Activated CD4-positive, alpha-beta T cell treated with anti-CD3 and anti-CD28 coated beads, Interleukin-2, amount 50 U/mL, for 48 hours (primary cell): ENCODE measurements at regions not wholly inside any gene's neighbourhood (a gene's known extent, or its start where the extent isn't known, plus 50 kb on each side); places are given as distances from the start of the nearest gene placed in this dataset.

Experiments
- DNase-seq, 2 experiments: peaks; one replicate each; pipeline ENCODE4 v3.0.0-alpha.2; 2020

DNA sequence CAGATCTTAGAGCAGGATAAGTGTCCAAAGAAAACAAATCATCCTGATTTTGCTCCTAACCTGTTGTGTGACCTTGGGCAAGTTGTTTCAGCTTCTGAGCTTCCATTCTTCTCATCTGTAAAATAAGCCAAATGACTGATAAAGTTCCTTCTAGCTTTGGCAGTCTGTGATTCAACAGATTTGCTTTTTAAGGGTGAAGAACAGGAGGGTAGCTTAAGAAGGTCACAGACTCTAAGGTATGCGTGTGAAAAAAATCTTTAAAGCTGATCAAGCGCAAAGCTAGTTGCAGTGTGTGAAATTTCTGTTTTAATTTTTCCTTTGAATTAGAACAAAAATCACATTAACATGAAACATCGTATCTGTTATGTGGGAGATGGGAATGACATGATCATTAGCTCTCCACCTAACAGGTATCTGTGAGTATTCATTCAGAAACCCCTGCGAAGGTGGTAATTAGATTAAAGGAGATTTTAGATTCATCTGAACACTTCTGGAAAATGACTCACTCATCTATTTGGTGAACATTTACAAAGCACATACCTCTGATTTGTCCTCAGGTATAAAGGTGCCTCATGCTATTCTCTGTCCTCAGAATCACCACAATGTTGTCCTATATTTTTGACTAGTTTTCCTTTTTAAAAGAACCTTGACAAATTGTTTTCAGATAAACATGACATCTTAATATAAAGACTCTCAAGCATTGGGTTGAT lies 131.9 kb upstream of the CPM start:
- no peak for DNase-seq

DNA sequence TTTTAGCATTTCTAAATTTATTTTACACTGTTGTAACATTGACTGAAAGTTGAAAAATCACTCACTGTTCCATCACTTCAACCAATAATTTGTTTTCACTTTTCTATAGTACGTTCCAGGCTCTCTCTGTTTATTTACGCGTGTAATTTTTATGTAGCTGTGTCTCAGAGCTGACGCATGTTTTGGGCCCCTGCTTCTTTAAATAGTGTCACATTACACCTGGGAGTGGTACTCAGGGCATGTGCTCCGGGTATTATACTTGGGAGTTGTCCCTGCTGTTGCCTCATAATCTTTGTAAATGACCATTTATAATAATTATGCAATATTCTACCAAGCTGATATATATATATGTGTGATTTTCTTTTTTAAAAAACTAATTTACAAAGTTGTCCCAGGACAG lies 132.8 kb upstream of the CPM start:
- no peak for DNase-seq

DNA sequence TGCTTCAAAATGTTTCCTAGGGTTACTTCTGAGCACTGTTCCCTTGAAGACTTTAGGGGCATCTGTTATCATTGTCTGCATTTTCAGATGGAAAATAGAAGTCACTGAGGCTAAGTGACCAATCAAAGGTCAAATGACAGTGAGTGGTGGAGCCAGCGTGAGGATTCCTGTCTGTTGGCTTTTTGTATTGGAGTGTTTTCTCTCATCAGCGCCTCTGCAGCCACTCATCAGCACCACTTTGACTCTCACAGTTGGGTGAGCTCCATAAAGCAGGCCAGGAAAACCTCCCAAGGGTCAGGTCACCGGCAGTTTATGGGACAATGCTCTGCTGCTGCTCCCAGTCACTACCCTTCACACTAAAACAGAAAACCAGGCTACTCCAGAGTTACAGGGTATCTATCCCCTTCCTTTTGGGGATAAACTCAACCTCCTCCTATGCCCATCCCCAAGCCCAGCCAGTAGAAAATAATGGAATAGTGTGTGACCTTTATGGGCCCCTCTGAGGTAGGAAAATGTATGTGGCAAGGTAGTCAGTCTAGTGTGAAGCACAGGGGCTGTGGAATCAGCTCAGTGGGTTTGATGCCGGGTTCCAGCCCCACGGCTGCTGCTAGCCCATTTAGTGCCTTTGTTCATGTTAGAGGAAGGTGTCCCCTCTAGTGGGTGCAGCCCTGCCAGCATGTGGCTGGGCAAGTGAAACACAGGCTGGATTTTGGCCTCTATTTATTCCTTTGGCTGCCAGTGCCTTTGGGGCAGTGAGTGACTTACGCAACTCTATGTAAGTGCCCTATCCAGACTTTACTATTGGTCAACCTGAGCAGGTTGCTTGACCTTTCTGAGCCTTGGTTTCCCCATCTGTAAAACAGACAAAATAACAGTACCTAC lies 133.8 kb upstream of the CPM start:
- no peak for DNase-seq

DNA sequence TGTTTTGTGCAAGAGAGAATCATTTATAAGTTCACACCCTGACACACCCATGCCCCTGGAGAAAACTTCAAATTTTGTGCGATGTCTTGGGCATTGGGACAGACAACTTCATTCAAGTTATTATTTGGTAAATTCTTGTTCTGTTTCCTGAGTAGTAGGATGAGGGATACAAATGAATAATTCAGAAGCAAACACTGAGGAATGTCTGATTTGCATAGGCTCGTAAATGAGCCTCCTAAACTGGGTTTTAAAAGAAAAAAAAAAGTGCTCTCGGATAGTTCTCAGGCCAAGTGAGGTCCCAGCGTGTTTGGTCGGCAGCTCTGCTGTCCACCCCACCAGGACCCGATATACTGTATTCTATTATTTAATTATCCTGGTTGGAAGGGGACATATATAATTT lies 134.7 kb upstream of the CPM start:
- DNase-seq, result no peak

DNA sequence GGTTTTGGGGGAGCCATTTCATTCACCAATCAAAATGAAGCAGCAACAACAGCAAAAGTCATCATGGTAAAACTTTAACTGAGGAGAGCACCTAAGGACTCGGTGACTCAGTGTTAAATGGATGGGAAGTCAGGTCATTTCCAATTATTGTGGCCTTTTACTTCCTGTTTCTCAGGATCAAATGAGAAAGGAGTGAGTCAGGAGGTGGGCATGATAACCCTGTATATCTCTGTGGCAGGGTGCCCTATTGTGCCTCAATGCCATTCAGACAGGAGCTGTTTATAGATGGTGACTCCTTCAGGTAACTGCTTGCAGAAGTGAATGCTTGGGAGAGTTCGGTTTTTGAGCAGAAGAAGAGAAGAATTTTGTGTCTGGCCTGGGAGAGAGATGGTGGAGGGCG lies 135.5 kb upstream of the CPM start:
- DNase-seq, result no peak

DNA sequence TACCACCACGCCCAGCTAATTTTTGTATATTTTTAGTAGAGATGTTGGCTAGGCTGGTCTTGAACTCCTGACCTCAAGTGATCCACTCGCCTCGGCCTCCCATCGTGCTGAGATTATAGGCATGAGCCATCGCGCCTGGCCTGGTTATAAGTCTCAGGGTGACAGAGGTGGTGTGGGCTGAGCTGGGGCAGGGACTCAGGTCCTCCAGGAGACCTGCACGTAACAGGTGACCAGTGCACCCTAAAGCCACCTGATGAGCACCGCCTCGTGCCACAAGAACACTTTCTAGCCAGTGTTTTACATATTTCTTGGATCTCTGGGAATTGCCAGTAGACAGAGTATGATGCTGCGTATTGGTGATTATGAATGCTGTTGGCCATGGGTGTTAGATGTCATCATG lies 136.5 kb upstream of the CPM start:
- no peak for DNase-seq

DNA sequence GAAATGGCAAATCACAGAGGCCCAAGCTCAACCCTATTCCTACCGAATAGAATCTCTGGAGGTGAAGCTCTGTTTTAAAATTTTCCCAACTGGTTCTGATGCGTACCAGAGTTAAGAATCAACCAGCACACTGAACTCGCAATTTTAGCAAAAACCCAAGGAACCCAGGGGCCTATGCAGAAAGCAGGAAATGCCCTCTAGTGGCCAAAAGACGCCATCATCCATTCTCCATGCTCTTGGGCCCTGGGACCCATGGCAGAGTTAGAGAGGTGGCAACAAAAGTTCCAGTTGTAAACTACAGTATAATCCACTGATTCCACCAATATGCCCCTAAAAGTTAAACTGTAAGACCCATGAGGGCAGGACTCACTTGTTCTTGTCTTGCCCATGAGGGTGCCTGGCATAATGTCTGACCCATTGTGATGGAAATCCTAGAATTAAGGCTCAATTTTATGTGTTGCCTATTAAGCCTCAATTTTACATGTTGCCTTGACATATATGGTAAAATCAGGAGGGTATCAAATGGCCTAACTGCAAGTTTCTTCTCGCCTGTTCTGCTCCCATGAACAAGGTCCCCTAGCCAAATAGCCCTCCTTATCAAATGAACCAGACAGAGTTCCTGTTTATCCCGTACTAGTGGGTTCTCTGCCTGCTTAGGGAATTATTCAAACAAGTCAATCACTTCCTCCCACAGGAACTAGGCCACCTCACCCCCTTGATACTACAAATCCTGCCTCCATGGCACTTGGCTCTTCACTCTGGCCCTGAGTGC lies 137.5 kb upstream of the CPM start:
- DNase-seq, result peak; percentile 69 to 78

DNA sequence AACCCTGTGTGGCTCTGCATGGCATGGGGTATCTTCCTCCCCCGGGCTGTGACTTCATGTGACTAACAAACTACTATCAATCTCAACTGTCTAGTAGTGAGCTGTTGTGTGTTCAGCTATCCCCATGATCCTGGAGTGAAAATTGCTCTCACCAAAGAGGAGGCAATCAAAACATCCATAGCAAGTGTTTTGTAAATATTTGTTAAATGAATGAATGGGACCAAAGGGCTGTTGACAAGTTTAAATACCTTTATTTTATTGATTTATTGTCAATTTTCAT lies 138.1 kb upstream of the CPM start:
- no peak for DNase-seq

DNA sequence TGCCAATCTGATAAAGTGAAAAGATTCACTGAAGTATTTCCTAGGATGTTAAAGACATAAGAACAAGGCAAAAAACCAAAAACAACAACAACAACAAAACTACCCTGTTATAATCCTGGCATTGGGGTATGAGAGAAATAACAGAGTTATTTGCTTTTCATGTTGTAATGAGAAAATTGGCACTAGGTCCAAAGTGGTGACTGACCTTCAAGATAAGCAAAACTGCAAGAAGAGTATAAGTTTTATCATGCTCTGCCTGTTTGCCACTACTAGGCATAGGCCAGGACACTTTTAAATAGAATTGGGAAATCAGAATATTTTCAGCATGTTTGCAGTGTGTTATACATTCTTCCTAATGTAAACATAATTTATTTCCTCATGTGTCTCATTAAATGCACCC lies 140.1 kb upstream of the CPM start:
- no peak for DNase-seq

DNA sequence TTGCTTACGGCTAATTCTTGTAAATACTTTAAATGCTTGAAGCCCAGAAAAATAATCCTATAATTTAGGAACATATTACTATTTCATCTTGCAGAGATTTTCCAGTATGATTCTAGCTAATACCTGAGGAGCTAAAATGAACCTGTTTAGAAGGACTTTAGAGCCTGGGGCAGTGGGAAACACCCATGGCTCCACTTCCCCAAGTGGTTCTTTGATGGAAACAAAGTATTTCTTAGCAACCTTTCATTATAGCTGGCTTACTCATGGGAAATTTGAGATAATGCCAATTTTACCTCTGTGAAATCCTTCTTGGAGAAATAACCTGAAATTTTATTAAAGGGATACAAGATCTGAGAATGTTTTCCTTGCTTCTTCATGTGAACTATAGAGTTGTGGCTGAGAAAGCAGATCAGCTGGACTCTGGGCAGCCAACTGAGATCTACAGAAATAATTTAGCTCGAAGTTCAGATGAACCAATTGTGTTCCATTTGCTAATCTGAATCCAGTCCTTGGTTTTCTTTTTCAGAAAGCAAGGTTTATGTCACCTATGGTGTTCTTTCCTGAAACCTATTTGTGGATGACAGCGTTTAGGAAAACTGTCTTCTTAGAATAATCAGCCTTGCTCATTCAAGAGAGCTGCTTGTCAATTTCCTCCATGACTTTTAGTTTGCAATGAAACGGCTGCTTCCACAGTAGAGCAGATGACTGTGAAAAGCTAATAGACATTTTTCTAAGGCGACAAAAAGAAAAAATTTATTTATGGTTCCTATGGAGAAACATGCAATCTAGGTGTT lies 141.8 kb upstream of the CPM start:
- no peak for DNase-seq

DNA sequence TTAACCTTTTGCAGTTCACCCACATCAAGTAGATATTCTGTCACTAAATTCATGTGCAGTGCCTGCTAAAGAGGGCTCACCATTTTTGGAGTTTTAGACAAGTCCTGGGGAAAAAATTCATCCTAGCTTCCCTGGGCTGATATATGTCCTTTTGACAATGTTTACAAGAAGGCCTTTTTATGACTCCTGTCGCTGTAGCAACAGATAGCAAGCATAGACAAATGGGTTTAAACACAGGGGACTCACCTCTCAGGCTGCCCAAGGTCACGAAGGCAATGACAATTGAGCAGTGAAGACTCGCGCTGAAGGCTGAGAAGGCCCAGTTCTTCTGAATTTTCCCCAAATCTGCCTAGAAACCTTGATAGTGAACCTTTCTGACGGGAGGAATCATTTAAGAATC lies 150.7 kb upstream of the CPM start:
- DNase-seq, result no peak

DNA sequence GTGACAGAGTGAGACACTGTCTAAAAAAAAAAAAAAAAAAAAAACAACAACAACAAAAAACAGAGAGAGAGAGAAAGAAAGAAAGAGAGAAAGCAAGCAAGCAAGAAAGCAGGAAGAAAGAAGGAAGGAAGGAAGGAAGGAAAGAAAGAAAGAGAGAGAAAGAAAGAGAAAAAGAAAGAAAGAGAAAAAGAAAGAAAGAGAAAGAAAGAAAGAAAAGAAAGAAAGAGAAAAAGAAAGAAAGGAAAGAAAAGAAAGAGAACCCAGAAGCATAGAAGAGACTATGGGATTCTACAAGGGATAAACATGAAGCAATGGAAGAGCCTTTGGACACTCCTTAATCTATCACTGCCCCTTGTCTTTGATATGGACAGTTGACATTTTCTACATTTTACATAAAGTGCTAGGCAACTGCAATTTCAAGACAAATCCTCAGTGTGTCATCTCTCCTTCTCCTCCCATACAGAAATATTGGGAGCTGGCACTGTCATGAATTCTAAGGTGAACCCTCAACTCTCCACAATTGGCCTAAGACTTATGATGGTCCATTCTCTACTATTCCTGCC lies 151.9 kb upstream of the CPM start:
- no peak for DNase-seq

DNA sequence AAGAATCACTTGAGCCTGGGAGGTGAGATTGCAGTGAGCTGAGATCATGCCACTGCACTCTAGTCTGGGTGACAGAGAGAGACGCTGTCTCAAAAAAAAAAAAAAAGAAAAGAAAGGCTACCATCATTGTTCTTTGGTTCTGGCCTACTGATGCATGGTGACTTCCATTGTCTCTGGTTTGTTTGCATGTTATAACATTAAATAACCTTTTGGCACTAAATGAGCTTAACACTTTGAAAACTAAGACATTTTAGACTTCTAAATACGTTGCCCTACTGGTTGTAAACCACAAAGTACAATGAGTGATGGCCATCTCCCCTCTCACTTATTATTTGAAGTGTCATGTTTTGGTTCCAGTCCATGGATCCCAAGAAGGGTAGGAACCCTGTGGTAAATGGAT lies 152.9 kb upstream of the CPM start:
- DNase-seq, result no peak

DNA sequence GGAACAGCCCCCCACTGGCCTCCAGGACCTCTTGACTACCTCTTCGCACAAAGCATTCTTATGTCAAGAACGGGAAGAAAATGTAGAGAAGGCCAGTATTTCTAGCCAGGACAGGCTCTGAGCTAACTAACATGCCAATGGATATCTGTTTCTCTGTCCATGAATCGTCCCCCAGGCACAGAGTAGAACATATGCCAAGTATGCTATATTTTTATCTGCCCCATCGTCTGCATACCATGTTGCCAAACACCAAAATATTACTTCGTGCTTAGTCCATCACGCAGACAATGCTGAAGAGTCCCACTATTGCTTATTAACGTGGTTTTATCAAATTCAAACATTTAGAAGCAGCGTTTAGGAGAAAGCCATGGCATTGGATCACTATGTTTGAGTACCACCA lies 151.4 kb upstream of the CPSF6 start:
- DNase-seq, result no peak

DNA sequence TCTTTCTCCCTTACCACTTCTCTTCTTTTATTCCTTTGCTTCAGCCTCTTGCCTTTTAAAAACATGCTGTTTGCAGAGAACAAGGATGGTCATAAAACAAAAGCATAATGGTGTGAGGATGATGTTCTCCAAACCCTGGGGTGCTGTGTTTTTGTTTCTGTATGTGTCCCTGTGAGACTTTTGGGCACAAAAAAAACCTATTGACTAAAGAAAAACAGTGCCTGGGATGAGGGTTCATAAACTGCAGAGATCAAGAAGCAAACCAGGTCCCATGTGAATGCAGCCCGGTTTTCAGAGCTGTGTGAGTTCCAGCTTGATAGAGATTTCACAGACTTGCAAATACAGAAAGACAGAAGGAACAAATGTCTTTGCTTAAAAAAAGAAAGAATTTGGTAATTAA lies 148.6 kb upstream of the CPSF6 start:
- DNase-seq, result no peak

DNA sequence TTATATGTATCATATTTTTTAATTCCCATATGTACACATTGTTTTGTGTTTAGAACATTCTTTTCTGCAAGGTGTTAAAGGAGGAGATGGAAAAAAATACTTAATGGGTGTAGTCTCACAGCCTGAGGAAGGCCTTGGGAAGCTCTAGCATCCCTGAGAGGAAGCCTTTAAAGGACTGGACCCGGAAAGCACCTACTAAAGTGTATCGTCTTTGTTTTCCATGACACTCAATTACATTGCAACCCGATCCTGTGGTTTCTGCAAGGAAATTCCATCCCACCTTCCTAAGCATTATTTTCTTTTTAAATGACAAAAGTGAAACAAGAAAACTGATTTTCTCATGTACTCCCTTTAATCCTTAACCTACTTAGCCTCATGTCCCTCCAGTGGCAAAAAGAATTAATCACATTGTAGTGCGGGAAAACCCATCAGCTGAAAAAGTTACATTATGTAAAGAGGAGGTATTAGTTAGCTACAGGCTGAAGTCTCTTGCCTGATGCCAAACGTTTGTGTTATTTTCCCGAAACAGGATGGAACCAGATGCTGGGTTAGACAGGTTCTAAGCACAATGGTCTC lies 147.8 kb upstream of the CPSF6 start:
- DNase-seq, result no peak

DNA sequence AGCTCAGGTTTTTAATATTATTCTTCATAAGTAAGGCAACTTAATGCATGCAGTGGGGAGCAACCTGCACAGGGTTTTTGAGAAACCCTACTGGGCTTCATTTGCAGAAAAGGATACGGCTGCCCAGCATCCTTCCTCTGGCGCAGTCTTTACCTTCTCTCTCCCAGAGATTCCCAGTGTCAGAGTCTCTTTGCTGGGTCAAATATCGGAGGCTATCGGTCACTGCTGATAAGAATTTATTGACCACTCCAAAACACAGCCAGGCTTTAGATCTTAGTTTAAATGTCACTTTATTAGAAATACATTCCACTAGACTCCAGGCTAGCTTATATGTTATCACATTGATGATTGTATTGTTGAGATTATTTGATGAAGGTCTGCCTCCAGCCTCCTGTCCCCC lies 147.2 kb upstream of the CPSF6 start:
- DNase-seq, result no peak

DNA sequence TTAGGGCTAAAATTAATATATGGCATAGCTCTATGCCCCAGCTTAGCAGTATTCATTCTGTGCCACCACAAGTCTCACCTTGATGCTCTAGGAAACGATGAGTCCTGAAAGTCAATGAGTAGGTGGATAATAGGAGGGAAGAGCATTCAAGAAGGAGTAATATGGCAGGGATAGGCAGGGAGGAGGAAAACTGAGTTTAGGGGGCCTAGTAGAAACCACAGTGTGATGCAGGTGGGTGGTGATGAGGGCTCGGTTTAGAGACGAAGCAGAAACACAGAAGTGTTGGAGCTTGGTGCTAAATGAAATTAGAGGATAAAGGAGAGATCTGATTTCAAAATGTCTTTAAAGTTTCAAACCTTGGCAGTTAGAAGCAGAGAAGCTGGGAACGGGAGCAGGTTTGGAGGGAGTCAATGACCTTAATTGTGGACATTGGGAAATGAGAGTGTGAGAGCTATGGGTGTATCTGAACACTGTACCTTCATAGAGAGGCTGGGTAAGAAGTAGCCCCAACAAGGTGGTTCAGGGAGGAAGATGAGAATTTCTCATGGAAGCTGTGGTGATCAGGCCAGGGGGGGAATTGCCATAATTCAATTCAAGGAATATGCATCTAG lies 144.7 kb upstream of the CPSF6 start:
- DNase-seq, result no peak

DNA sequence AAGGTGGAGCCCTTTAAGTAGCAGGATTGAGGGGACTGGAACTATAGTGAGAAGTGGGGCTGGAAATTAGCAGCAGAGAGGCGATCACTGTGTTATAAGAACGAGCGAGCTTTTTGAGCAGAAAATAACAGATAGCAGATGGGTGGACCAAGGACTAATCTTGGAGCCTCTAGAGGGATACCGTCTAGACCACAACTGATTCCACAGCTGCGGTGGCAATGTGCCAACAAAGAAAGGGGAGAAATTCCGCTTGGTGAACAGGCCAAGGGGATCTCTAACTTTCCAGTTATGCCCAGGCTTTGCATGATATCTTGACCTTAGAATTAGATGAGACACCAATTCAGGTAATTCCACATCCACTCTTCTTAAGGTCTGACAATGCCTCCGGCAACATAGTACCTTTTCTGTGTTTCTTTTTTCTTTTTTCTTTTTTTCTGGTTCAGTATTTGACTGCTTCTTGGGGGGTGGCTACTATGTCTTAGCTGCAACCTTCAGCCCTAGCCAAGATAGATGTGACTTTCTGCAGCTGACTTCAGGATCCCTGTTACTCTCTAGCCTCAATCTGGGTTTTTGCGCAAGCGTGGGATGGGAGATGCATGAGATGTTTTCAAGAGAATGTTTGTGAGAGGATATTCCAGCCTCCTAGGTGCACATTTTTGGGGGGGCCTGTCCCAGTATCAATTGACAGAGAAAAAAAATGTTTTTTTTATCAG lies 143.4 kb upstream of the CPSF6 start:
- DNase-seq, result no peak

DNA sequence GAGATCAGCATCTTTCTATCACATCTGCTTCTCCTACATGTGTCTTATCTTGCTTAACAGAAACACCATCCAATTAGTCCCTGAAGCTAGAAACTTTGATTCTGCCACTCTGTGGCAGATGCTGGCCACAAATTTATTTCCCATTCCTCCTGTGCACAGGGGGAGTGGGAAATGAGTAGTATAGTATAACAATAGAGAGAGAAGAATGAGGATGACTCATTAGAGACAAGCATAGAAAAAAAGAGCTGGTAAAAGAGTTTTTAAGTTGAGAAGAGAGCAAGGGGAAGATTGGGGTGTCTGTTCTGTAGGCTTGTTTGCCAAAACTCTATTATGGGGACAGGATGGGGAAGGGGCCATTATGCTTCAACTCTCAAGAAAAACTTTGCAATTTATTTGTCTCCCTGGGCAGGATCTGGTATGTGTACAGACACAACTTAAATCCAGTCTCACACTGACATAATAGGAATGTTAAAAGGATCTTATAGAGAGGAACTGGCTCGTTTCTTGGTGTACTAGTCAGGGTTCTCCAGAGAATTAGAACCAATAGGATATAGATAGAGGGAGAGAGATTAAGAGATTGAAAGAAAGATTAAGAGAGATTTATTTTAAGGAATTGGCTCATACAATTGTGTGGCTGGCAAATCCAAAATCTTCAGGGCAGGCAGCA lies 142.6 kb upstream of the CPSF6 start:
- no peak for DNase-seq
